GM23338 (cell line): ENCODE measurements at regions not wholly inside any gene's neighbourhood (a gene's known extent, or its start where the extent isn't known, plus 50 kb on each side); places are given as distances from the start of the nearest gene placed in this dataset.

Experiments used
- CTCF ChIP-seq, 2 experiments: fragments of 200-600 bp in 1 of 2; sonication (generic) in 1 of 2; conservative IDR thresholded peaks; 2 replicates each; pipeline versions ENCODE4 v1.5.1 to v1.6.1; 2016 to 2017; ENCODE audit warnings: antibody characterized with exemption in 2 of 2, low read depth in 2 of 2, mild to moderate bottlenecking in 2 of 2, moderate library complexity in 1 of 2
- EZH2 ChIP-seq: fragments of 200-600 bp; sonication (generic); IDR thresholded peaks from one replicate; pipeline ENCODE4 v1.8.0; 2017; ENCODE audit warnings: antibody characterized with exemption, mild to moderate bottlenecking, low read depth; ENCODE audit not compliant: unreplicated experiment
- EZH2phosphoT487 ChIP-seq: fragments of 200-600 bp; sonication (generic); IDR thresholded peaks from one replicate; pipeline ENCODE4 v1.8.1; 2018; ENCODE audit warnings: antibody characterized with exemption; ENCODE audit not compliant: unreplicated experiment
- POLR2AphosphoS5 ChIP-seq: IDR thresholded peaks from 2 replicates; pipeline ENCODE4 v1.6.1; 2016; ENCODE audit warnings: antibody characterized with exemption, low read depth
- REST ChIP-seq: IDR thresholded peaks from one replicate; pipeline ENCODE4 v1.6.1; 2018; ENCODE audit warnings: antibody characterized with exemption; ENCODE audit not compliant: unreplicated experiment
- ZNF331 ChIP-seq: fragments of 250-450 bp; sonication (Bioruptor Pico); IDR thresholded peaks from 2 replicates; pipeline ENCODE4 v1.5.0; 2020; ENCODE audit warnings: low read depth, mild to moderate bottlenecking, moderate library complexity

GRCh38 chr2:120885321-120885720 lies 149.7 kb downstream of the GLI2 start:
- TF ChIP-seq CTCF (conservative IDR thresholded peaks at IDR 0.05; ENCODE audit: low read depth in 2 of 2) = no peak
- TF ChIP-seq POLR2AphosphoS5 = no peak
- no peak for TF ChIP-seq ZNF331 (CRISPR knock-in tag)
- no peak for TF ChIP-seq REST
- TF ChIP-seq EZH2 = no peak
- TF ChIP-seq EZH2phosphoT487 = no peak
